ENCODE measurements at regions not wholly inside any gene's neighbourhood (a gene's known extent, or its start where the extent isn't known, plus 50 kb on each side); places are given as distances from the start of the nearest gene placed in this dataset.

DNA sequence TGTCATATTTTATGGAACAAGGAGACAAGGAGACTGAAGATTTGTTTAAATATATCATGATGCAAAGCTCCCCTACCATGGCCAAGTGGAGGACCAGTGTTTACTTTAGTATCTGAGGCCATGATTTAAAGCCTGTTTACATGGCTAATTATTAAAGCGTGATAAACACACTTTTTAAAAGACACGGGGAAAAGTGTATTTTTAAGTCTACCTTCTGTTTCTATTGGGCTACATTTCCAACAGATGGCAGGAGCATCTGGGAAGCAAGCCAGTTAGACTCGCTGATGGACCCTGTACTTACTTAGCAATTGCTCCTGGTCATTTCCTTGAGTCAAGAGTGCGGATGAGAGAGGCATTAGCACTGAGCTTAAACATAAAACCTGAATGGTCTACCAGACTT lies 480.3 kb upstream of the SEMA6A start:
- no peak for TF ChIP-seq CTCF (conservative IDR thresholded peaks at IDR 0.05; ENCODE audit: low read length)
- TF ChIP-seq EZH2phosphoT487 (IDR thresholded peaks at IDR 0.05; ENCODE audit: borderline replicate concordance, low read depth, low read length), result no peak
